Endothelial cell of umbilical vein (primary cell): ENCODE measurements at regions not wholly inside any gene's neighbourhood (a gene's known extent, or its start where the extent isn't known, plus 50 kb on each side); places are given as distances from the start of the nearest gene placed in this dataset.

Experiments used
- BruUV-seq: library from RNA; stranded (reverse); fragments of 400-500 nt; replicated peaks from 2 replicates; lab custom pipeline; 2021; lab: Mats Ljungman, UMichigan
- CTCF ChIA-PET: fragments of 300-600, 350-600 bp; sonication (Branson Sonifier 250); formaldehyde crosslinking; loops from one replicate; lab custom pipeline; 2021; ENCODE audit warnings: antibody characterized with exemption, inconsistent platforms; lab: Charles Lee
- POLR2A ChIA-PET: fragments of 300-600, 350-600 bp; sonication (Branson Sonifier 250); formaldehyde crosslinking; loops from one replicate; lab custom pipeline; 2021; ENCODE audit warnings: antibody characterized with exemption, inconsistent platforms; lab: Charles Lee
- DNase-seq: peaks from one replicate; pipeline ENCODE4 v3.0.0-alpha.2; 2011; ENCODE audit warnings: low read depth, low spot score
- FAIRE-seq: peaks from 2 replicates; lab custom pipeline; 2011; peaks lifted over from hg19 to GRCh38; lab: Jason Lieb, UNC
- H2AFZ ChIP-seq: 2 replicates; pipeline ENCODE4 v1.6.0; 2012; ENCODE audit warnings: low read depth, low read length, control low read depth, inconsistent platforms
- H3K27ac ChIP-seq: 2 replicates; pipeline ENCODE4 v1.5.1; 2011; ENCODE audit warnings: low read depth, mild to moderate bottlenecking, control low read depth, low read length, moderate library complexity; ENCODE audit not compliant: insufficient read depth
- H3K27me3 ChIP-seq, 2 experiments: 2 replicates each; pipeline versions ENCODE4 v1.6.0 to v1.6.1; 2011; ENCODE audit warnings: low read length in 2 of 2, mixed read lengths in 1 of 2; ENCODE audit not compliant: control insufficient read depth in 2 of 2, insufficient read depth in 2 of 2
- H3K36me3 ChIP-seq, 2 experiments: 2 replicates in 1 of 2; 3 replicates in 1 of 2; pipeline ENCODE4 v1.5.1; 2011; ENCODE audit warnings: low read length in 2 of 2, mild to moderate bottlenecking in 1 of 2, moderate library complexity in 1 of 2; ENCODE audit not compliant: control insufficient read depth in 2 of 2, insufficient read depth in 2 of 2; ENCODE audit errors: extremely low read depth in 1 of 2
- H3K4me1 ChIP-seq: 3 replicates; pipeline ENCODE4 v1.5.1; 2011; ENCODE audit warnings: mild to moderate bottlenecking, low read length; ENCODE audit not compliant: control insufficient read depth, insufficient read depth; ENCODE audit errors: extremely low read depth
- H3K4me2 ChIP-seq: 2 replicates; pipeline ENCODE4 v1.6.1; 2011; ENCODE audit warnings: low read length, control low read depth, mixed read lengths; ENCODE audit not compliant: insufficient read depth
- H3K4me3 ChIP-seq, 3 experiments: fragments of 200-600 bp in 1 of 3; sonication (generic), shearing (Covaris generic) in 1 of 3; replicated peaks in 1 of 3; 2 replicates each; pipeline ENCODE4 v1.5.1; 2011 to 2016; ENCODE audit warnings: control low read depth in 3 of 3, low read length in 3 of 3, mild to moderate bottlenecking in 2 of 3, inconsistent platforms in 1 of 3, low read depth in 1 of 3, moderate library complexity in 1 of 3; ENCODE audit not compliant: insufficient read depth in 1 of 3
- H3K79me2 ChIP-seq: 2 replicates; pipeline ENCODE4 v1.6.0; 2012; ENCODE audit warnings: low read length, inconsistent platforms; ENCODE audit not compliant: control insufficient read depth, insufficient read depth
- H3K9ac ChIP-seq: replicated peaks from 2 replicates; pipeline ENCODE3; 2011; ENCODE audit warnings: low read length, control low read depth; ENCODE audit not compliant: insufficient read depth; ENCODE audit errors: extremely low read depth
- H3K9me1 ChIP-seq: replicated peaks from 3 replicates; pipeline ENCODE4 v1.6.0; 2011; ENCODE audit warnings: mild to moderate bottlenecking, low read length; ENCODE audit not compliant: control insufficient read depth, insufficient read depth; ENCODE audit errors: extremely low read depth
- H3K9me3 ChIP-seq: replicated peaks from 2 replicates; pipeline ENCODE4 v1.5.1; 2012; ENCODE audit warnings: low read length, inconsistent platforms; ENCODE audit not compliant: control insufficient read depth, insufficient read depth
- H4K20me1 ChIP-seq: replicated peaks from 2 replicates; pipeline ENCODE3; 2011; ENCODE audit warnings: mild to moderate bottlenecking, low read length; ENCODE audit not compliant: control insufficient read depth, insufficient read depth; ENCODE audit errors: extremely low read depth
- EZH2 ChIP-seq: IDR thresholded peaks from 2 replicates; pipeline ENCODE4 v1.6.1; 2012; ENCODE audit warnings: borderline replicate concordance, low read depth, mild to moderate bottlenecking, moderate library complexity, low read length, inconsistent platforms; ENCODE audit not compliant: severe bottlenecking
- FOS ChIP-seq: IDR thresholded peaks from 2 replicates; pipeline ENCODE4 v1.6.1; 2011; ENCODE audit warnings: mild to moderate bottlenecking, low read length, moderate library complexity, borderline replicate concordance; ENCODE audit not compliant: insufficient read depth
- GATA2 ChIP-seq: IDR thresholded peaks from 2 replicates; pipeline ENCODE4 v1.7.0; 2011; ENCODE audit warnings: low read depth, mild to moderate bottlenecking, moderate library complexity, mixed read lengths, low read length; ENCODE audit not compliant: insufficient read length, insufficient read depth
- JUN ChIP-seq: IDR thresholded peaks from 2 replicates; pipeline ENCODE4 v1.6.1; 2011; ENCODE audit warnings: borderline replicate concordance, low read depth; ENCODE audit not compliant: insufficient read length, insufficient read depth
- MYC ChIP-seq: IDR thresholded peaks from one replicate; pipeline ENCODE4 v1.6.1; 2011; ENCODE audit warnings: mild to moderate bottlenecking, low read depth, low read length
- POLR2A ChIP-seq: IDR thresholded peaks from 2 replicates; pipeline ENCODE4 v1.6.1; 2012; ENCODE audit warnings: low read depth, mild to moderate bottlenecking, control low read depth, low read length
- POLR2AphosphoS5 ChIP-seq: IDR thresholded peaks from 2 replicates; pipeline ENCODE4 v1.6.1; 2012; ENCODE audit warnings: low read depth, mild to moderate bottlenecking, control low read depth, low read length, moderate library complexity; ENCODE audit not compliant: insufficient read depth
- dilution Hi-C: fragments of 300-500 bp; cut with MboI; formaldehyde crosslinking; loops from one replicate; pipeline ENCODE4 v1.15.0; 2019; ENCODE audit warnings: low sequenced_read_pairs; ENCODE audit not compliant: extremely low pct_ligation_motif_present
- intact Hi-C: fragments of 100-400 bp; cut with micrococcal nuclease; formaldehyde crosslinking; loops from one replicate; pipeline ENCODE4 v1.10.0; 2022
- TF ChIP-seq, protein P1 (sequence below), 2 donors: IDR thresholded peaks; 1 replicate in 1 of 2; 2 replicates in 1 of 2; pipeline ENCODE4 v1.5.1; 2011; ENCODE audit warnings: low read length in 2 of 2, mild to moderate bottlenecking in 2 of 2, moderate library complexity in 2 of 2, control low read depth in 1 of 2, inconsistent platforms in 1 of 2, low read depth in 1 of 2; ENCODE audit not compliant: insufficient read depth in 1 of 2; ENCODE audit errors: extremely low read depth in 1 of 2
- TF ChIP-seq, protein P2 (sequence below): IDR thresholded peaks from 2 replicates; pipeline ENCODE4 v1.6.1; 2011; ENCODE audit not compliant: insufficient read depth, insufficient read length

DNA sequence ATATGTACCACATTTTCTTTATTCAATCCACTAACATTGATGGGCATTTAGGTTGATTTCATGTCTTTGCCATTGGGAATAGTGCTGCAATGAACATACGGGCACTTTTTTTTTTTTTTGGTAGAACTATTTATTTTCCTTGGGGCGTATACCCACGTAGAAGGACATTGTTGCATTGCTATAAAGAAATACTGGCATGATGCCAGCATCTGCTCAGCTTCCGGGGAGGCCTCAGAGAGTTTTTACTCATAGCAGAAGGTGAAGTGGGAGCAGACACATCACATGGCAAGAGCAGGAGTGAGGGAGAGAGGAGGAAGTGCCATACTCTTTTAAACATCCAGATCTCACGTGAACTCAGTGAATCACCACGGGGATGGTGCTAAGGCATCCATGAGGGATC, 197.0 kb downstream of the SQOR start:
- dilution Hi-C loops = no loop called here
- Histone ChIP-seq H3K9me3 (no peaks in the 10 kb centered on the region), H3K79me2 (no peaks in the 10 kb centered on the region), H3K9me1 (no peaks in the 10 kb centered on the region), H3K4me3 (no peak overlapping the region), H3K27me3 (no peaks in the 10 kb centered on the region), H3K36me3 (no peaks in the 10 kb centered on the region), H3K4me1 (no peaks in the 10 kb centered on the region), H3K9ac (no peak overlapping the region), H3K27ac (no peak overlapping the region), H2AFZ (no peak overlapping the region), H3K4me2 (no peak overlapping the region), H4K20me1 (no peaks in the 10 kb centered on the region)
- BruUV-seq = no TSS peak
- FAIRE-seq (no peak), DNase-seq (no peak)
- POLR2A ChIA-PET = no interaction called here
- TF ChIP-seq, protein P1, sequence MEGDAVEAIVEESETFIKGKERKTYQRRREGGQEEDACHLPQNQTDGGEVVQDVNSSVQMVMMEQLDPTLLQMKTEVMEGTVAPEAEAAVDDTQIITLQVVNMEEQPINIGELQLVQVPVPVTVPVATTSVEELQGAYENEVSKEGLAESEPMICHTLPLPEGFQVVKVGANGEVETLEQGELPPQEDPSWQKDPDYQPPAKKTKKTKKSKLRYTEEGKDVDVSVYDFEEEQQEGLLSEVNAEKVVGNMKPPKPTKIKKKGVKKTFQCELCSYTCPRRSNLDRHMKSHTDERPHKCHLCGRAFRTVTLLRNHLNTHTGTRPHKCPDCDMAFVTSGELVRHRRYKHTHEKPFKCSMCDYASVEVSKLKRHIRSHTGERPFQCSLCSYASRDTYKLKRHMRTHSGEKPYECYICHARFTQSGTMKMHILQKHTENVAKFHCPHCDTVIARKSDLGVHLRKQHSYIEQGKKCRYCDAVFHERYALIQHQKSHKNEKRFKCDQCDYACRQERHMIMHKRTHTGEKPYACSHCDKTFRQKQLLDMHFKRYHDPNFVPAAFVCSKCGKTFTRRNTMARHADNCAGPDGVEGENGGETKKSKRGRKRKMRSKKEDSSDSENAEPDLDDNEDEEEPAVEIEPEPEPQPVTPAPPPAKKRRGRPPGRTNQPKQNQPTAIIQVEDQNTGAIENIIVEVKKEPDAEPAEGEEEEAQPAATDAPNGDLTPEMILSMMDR (IDR thresholded peaks at IDR 0.05; ENCODE audit: extremely low read depth in 1 of 2, insufficient read depth in 1 of 2, low read depth in 1 of 2, low read length in 2 of 2) = no peak
- TF ChIP-seq GATA2 (no peak), MYC (no peak), POLR2A (no peak), POLR2AphosphoS5 (no peak), FOS (no peak), EZH2 (no peak), JUN (no peak)
- TF ChIP-seq, protein P2, sequence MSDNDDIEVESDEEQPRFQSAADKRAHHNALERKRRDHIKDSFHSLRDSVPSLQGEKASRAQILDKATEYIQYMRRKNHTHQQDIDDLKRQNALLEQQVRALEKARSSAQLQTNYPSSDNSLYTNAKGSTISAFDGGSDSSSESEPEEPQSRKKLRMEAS = no peak
- CTCF ChIA-PET = no interaction called here
- intact Hi-C loops = no loop called here
